Frontal cortex (tissue), 1 donor: ENCODE measurements at regions not wholly inside any gene's neighbourhood (a gene's known extent, or its start where the extent isn't known, plus 50 kb on each side); places are given as distances from the start of the nearest gene placed in this dataset. TPM values are rescaled to one million over a fixed set of nuclear protein-coding genes. Genes with fewer than 3 reads are reported as not detected.

Experiments
- small RNA-seq: library from RNA; depleted of rRNA; stranded (forward); fragments of <200 nt; gene quantifications from one replicate; pipeline ENCODE3, GENCODE V24; 2014

Small RNA genes lying in the stretch of these regions (small RNA-seq; reads per million reads assigned to genes)
- gene MIR2114: not detected
